Sigmoid colon (tissue), 6 donors: ENCODE measurements at regions not wholly inside any gene's neighbourhood (a gene's known extent, or its start where the extent isn't known, plus 50 kb on each side); places are given as distances from the start of the nearest gene placed in this dataset.

Experiments used
- DNase-seq: peaks from one replicate; pipeline ENCODE4 v3.0.0-alpha.2; 2019
- H3K27ac ChIP-seq, 4 donors: fragments of 200-600 bp; sonication (generic); one replicate each; pipeline ENCODE4 v1.5.1; 2016 to 2019; ENCODE audit warnings: mild to moderate bottlenecking in 1 of 4
- H3K27me3 ChIP-seq, 3 donors: fragments of 200-600 bp; sonication (generic); one replicate each; pipeline ENCODE4 v1.5.1; 2019; ENCODE audit warnings: mild to moderate bottlenecking in 1 of 3
- H3K36me3 ChIP-seq, 4 donors: fragments of 200-600 bp; sonication (generic); one replicate each; pipeline ENCODE4 v1.5.1; 2016 to 2019
- H3K4me1 ChIP-seq, 4 donors: fragments of 200-600 bp; sonication (generic); one replicate each; pipeline ENCODE4 v1.5.1; 2017 to 2019
- H3K4me3 ChIP-seq, 4 donors: fragments of 200-600 bp; sonication (generic); one replicate each; pipeline ENCODE4 v1.5.1; 2017 to 2019; ENCODE audit warnings: mild to moderate bottlenecking in 2 of 4, moderate library complexity in 1 of 4
- H3K9me3 ChIP-seq, 4 donors: fragments of 200-600 bp in 3 of 4; sonication (generic) in 3 of 4; one replicate each; pipeline versions ENCODE4 v1.5.1 to v1.6.1; 2013 to 2019
- CTCF ChIP-seq, 4 experiments: fragments of 450-650 bp in 3 of 4; fragments of 200-600 bp in 1 of 4; IDR thresholded peaks; one replicate each; pipeline ENCODE4 v1.5.1; 2016 to 2019; ENCODE audit warnings: antibody characterized with exemption in 4 of 4, mild to moderate bottlenecking in 3 of 4, moderate library complexity in 2 of 4
- EP300 ChIP-seq, 4 donors: sonication (generic); formaldehyde crosslinking; IDR thresholded peaks; one replicate each; pipeline ENCODE4 v1.6.1; 2017; ENCODE audit warnings: antibody characterized with exemption in 4 of 4
- POLR2A ChIP-seq, 2 donors: fragments of 450-650 bp; IDR thresholded peaks; one replicate each; pipeline ENCODE4 v1.6.1; 2016; ENCODE audit warnings: antibody characterized with exemption in 2 of 2, mild to moderate bottlenecking in 2 of 2, moderate library complexity in 2 of 2
- POLR2AphosphoS5 ChIP-seq, 4 donors: sonication (generic); formaldehyde crosslinking; IDR thresholded peaks; one replicate each; pipeline ENCODE4 v1.6.1; 2017; ENCODE audit warnings: antibody characterized with exemption in 4 of 4
- WGBS, 2 donors: extraction: QIAGEN DNeasy Blood & Tissue Kit; methylation state at CpG; one replicate each; pipeline ENCODE4 v1.1.7; 2013; 5-methylcytosine and 5-hydroxymethylcytosine counted together
- intact Hi-C: fragments of 100-400 bp; cut with DNase I; formaldehyde crosslinking; loops from one replicate; pipeline ENCODE4 v1.15.1; 2023
- donor health status: healthy with polysubstance abuse.
- donor health status: healthy.

DNA sequence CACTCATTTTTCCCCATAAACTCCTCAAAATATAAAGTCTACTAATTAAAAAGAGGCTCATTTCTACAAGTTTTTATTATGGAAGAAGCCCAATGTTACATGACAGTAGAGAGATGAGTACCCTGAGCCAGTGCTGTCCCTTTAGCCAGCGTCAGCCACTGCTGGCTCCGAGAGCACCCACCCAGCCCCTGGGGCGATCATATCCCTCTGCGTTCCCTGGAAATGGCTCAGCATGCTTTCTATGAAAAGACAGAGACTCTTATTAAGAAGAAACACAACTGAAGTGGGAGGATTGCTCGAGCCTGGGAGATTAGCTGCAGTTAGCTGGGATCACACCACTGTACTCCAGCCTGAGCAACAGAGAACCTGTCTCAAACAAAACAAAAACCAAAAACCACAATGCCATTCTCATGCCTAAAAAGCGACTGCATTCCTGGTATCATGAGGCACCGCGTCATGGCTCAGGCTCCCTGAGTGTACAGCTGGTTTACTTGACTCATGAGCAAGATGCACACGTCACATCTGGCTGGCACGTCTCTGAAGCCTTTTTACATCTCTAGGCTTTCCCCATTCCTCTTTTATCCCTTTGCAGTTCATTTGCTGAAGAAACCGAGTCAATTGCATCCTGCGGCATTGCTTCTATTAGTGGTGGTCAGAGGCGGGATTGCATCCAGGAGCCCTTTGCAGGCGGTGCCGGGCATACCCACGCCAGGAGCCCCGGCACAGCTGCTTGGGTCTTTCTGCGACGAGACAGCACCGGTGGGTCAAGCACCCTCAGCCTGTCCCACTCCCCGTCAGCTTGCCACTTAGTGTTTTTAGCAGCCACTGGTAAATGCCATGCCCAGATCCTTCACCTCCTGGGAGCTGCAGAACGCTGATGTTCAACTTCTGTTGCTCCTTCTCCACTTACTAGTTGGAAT lies 119.9 kb downstream of the CTTN start:
- no peak overlapping the region for H3K4me3 ChIP-seq
- no peak for DNase-seq
- H3K27me3 ChIP-seq: no peaks in the 10 kb centered on the region
- 89 to 92% methylated on average over 22 of the region's 22 CpGs for WGBS, 2 donors
- intact Hi-C loops: no loop called here
- peaks cover 0 to 2% (median under 1%) of the 10 kb centered on the region in 4 donors for H3K9me3 ChIP-seq
- no peak overlapping the region for H3K27ac ChIP-seq
- H3K4me1 ChIP-seq: no peaks in the 10 kb centered on the region
- no peaks in the 10 kb centered on the region for H3K36me3 ChIP-seq
- TF ChIP-seq CTCF (IDR thresholded peaks at IDR 0.05): no peak
- no peak for TF ChIP-seq EP300 (IDR thresholded peaks at IDR 0.05)
- TF ChIP-seq POLR2AphosphoS5 (IDR thresholded peaks at IDR 0.05): no peak
- TF ChIP-seq POLR2A (IDR thresholded peaks at IDR 0.05): no peak

- no peaks in the 10 kb centered on the region for H3K27me3 ChIP-seq
- no peak for DNase-seq
Observed at GRCh38 chr11:70519117-70519516, 120.8 kb downstream of the CTTN start.

DNA sequence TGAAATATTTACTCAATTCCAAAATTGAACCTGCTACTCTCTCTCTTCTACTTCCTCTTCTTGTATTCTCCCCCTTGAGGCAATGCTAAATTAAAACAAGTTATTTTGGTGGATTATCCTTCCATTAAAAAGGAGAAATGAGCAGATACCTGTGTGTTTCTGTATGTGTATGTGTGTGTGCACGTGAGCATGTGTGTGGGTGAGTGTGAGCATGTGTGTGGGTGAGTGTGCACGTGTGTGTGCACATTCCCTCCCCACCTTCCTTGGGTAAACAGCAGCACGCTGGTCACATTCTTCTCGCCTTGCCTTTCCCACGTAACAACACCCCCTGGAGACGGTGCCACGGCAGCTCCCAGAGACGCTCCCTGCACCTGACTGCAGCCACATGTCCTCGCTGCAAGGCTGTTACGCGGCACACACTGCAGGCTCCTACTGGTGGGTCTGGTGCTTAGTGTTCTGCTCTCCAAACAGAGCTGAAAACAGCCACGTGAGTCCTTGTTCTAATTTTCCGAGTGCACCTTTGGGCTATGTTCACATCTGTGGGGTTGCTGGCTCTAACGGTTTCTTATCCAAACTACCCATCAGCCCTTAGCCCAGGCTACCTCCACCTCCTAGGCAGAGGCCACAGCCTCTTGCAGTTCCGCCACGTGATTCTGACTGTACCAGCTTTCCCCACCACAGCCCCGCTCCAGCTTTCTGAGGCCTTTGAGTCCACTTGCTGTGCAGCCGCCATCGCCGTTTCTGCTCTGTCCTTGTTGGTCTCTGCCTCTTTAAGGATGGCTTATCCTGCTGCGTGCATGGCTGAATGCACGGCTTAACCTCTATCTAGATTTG lies 123.4 kb downstream of the CTTN start:
- Histone ChIP-seq H3K9me3 (no peaks in the 10 kb centered on the region), H3K4me1 (no peaks in the 10 kb centered on the region), H3K27me3 (no peaks in the 10 kb centered on the region), H3K27ac (no peak overlapping the region), H3K4me3 (no peak overlapping the region), H3K36me3 (no peaks in the 10 kb centered on the region)
- intact Hi-C loops: no loop called here
- 72 to 79% methylated on average over 22 of the region's 22 CpGs for WGBS, 2 donors
- TF ChIP-seq POLR2AphosphoS5 (IDR thresholded peaks at IDR 0.05) (no peak), POLR2A (IDR thresholded peaks at IDR 0.05) (no peak), CTCF (IDR thresholded peaks at IDR 0.05) (no peak), EP300 (IDR thresholded peaks at IDR 0.05) (no peak)
- no peak for DNase-seq

More at GRCh38 chr11:70519117-70519516, 120.8 kb downstream of the CTTN start:
- 85 to 87% methylated on average over 8 of the region's 8 CpGs for WGBS, 2 donors
- intact Hi-C loops: no loop called here
- H3K9me3 ChIP-seq: no peaks in the 10 kb centered on the region
- no peak overlapping the region for H3K27ac ChIP-seq
- no peaks in the 10 kb centered on the region for H3K4me1 ChIP-seq
- no peak overlapping the region for H3K4me3 ChIP-seq
- no peak for TF ChIP-seq POLR2A (IDR thresholded peaks at IDR 0.05)
- no peak for TF ChIP-seq EP300 (IDR thresholded peaks at IDR 0.05)
- TF ChIP-seq CTCF (IDR thresholded peaks at IDR 0.05): no peak
- no peak for TF ChIP-seq POLR2AphosphoS5 (IDR thresholded peaks at IDR 0.05)
- no peaks in the 10 kb centered on the region for H3K36me3 ChIP-seq

DNA sequence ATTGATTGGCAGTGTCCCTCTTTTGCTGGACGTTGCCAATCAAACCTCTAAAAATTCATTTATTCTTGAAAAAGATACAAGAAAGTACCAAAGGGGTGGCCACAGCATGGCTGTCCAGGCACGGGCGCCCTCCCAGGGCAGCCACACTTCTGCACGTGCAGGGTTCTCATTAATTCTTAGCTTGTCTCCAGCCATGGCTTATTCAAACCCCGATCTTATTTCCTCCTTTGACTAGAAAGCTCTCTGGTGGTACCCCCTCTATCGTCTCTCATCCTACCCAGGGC lies 123.9 kb downstream of the CTTN start:
- DNase-seq: no peak
- H3K4me1 ChIP-seq: no peaks in the 10 kb centered on the region
- TF ChIP-seq CTCF (IDR thresholded peaks at IDR 0.05) (no peak), EP300 (IDR thresholded peaks at IDR 0.05) (no peak)
- no peaks in the 10 kb centered on the region for H3K36me3 ChIP-seq
- no peaks in the 10 kb centered on the region for H3K27me3 ChIP-seq
- WGBS, 2 donors: 74 to 81% methylated on average over 6 of the region's 6 CpGs
- no peak overlapping the region for H3K4me3 ChIP-seq
- intact Hi-C loops: no loop called here
- H3K9me3 ChIP-seq: no peaks in the 10 kb centered on the region
- H3K27ac ChIP-seq: no peak overlapping the region
